Bone marrow (tissue), 2 donors: ENCODE measurements at regions not wholly inside any gene's neighbourhood (a gene's known extent, or its start where the extent isn't known, plus 50 kb on each side); places are given as distances from the start of the nearest gene placed in this dataset.

Experiments
- DNase-seq, 2 donors: peaks; one replicate each; lab custom pipeline; 2025; lab: John Stamatoyannopoulos, UW

DNA sequence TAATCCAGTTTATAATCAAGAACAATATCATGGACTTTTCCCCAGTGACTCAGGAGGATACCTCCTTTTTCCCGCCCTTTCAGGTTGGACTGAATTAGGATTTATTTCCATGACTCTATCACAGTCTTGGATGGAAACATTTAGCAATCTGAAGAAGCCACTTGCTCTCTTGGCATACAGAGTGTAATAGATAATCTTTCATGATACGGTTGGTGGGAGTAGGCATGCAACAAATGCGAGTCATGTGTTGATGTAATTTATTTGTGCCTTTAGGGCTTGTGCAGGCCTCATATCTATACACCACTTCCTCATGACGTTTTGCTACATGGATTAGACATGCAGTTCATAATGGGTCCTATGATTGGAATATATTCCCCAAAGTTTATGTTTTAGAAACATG, 54.2 kb upstream of the MCTP2 start:
- DNase-seq: peak in 1 of 2 donors; percentile 30

DNA sequence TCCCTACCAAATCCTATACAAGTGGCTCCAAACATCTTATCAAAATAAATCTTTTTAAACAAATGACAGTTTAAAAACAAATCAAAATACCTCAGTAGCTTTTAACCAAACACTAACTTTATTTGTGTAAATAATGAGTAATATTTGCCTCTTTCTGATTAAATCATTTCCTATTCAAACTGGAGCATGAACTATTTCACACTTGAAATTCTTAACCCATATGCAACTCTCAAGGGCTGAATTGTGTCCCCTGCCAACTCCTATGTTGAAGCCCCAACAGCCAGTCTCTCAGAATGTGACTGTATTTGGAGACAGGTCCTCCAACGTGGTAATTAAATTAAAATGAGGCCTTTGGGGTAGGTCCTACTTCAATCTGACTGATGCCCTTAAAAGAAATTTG, 55.9 kb upstream of the MCTP2 start:
- DNase-seq: no peak

DNA sequence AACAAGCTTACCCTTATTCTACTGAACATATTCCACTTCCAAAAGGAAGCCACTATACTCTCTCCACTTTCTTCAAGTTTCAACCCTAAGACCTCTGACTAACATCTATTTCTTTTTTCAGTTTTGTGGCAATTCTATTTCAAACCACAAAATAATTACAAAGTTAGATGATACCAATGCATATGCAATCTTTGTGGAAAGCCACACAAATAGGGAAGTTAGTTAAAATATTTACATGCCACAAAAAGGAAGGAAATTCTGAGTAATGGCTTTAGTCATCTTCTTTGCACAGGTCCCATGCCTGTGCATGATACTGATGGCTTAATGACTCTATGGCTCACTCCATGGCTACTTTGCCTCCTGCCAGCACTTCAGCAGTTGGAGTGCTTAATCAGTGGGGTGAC, 57.0 kb upstream of the MCTP2 start:
- peak in 1 of 2 donors; percentile 94 for DNase-seq

DNA sequence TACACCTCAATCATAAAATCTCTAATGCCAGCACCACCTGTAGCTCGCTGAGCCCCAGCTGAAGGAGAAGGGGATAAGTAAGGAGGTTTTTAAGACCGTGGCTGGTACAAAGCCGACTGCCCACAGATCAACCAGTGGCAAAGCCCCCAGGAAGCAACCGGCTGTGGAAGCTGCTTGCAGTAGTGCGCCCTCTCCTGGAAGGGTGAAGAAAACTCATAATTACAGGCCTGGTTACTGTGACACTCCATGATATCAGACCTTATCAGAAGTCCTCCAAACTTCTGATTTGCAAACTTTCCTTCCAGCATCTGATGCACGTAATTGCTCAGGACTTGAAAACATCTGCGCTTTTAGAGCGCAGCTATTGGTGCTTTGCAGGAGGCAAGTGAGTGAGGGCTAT, 63.1 kb upstream of the MCTP2 start:
- no peak for DNase-seq

DNA sequence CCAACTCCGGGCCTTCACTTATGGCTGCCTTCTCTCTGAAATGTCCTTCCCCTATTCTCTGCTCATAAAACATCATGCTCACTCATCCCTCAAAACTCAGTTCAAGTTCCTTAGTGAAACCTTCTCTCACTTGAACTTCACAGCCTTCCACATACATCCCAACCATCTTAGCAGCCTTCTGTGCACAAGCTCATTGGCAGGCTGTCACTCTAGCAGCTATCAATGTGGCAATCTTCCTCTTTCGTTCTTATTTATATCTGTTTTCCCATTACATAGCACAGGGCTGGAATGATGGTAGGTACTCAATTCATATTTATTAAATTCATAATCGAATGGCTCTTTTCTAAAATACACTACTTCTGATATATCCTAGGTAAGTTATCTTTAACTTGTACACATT, 66.4 kb upstream of the MCTP2 start:
- peak in 1 of 2 donors; percentile 10 for DNase-seq

DNA sequence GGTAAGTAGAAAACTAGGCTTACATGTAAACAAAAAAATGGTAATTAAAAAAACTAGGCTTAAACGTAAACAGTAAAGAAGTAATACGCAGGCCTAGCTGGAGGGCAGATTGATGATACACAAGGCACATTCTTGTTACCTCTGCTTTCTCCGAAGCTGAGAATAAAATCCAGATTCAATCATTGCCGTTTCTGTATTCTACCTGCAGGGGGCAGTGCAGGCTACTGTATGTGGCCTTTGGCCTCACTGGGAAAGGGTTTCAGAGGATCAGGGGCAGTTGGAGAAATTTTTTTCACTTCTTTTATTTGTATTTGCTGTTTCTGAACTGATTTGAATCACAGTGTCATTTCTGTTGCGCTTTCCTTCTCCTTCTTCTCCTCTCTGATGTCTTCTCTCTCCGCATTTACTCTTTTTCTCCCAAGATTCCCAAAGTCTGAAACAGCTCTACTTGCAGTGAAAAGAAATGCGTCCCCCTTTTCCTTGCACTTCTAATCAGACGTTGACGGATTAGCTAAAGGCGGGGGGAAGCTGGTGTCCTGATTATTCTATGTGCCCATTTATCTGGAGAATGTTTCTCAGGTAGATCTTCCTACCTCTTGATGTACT, 67.1 kb upstream of the MCTP2 start:
- DNase-seq: peak in 1 of 2 donors; percentile 68

DNA sequence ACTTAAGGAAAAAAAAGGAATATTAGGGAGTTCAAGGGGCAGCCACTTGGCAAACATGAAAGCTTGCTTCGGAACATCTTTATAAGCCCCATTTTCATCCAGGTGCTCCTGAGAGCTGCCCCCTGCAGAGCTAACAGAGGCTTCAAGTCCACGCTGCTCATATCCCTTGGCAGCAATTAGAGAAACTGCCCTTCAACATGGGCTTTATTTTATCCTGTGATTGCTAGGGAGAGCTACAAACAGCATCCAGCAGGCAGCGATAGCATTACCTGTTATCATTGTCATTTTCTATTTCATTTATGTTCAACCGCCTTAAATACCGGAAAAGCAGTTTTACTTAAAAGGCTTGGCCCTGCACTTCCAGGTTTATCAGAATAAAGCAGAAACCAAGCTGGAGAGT, 68.4 kb upstream of the MCTP2 start:
- DNase-seq: no peak

DNA sequence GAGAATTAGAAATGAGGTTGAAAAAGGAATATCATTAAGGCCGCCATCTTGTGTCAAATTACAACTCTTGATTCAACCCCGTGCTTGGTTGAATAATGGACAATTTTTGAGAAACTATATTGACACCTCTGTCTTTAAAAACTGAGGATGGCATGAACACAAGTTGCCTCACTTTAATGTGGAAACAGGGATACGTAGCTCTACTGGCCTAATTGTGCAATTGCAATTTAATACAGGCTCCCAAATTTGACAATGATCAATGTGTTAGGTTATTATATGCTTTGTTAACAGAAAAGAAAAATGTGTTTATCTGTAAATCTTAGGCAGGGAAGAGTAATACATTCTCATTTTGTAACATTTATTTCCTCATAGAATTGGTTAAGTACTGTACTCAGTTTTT, 77.1 kb upstream of the MCTP2 start:
- no peak for DNase-seq

DNA sequence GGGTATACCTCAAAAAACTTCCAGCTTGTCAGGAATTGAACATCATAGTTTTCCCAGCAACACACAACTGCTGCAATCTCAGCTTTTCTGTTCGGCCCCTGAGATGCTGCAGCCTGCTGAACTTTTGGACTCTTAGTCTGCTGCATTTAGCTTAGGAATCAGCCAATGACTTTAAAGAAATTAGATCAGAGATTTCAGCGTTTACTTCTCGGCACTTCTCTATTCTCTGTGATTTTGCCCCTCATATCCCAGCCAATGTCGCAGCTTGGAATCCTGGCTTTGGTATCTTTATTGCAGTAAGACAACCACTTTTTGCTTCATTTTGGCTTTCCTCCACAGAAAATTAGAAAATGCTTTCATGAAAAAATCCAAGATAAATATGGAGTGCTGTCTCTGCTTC, 86.3 kb upstream of the MCTP2 start:
- no peak for DNase-seq

DNA sequence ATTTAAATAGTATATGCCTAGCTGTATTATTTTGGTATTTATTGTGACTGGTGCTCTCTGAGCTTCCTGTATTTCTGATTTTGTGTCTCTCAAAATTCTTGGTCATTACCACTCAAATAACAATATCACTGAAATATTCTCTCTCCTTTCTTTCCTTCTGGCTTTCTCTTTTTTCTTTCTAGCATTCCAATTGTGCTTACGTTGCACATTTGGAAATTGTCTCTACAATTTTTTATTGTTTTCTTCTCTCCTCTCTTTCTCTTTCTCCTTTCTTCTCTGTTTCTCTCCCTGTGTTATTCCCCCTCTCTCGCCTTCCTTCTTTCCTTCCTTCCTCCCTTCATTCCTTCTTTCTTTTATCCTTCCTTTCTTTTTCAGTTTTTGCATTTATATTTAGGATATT, 89.6 kb upstream of the MCTP2 start:
- no peak for DNase-seq

DNA sequence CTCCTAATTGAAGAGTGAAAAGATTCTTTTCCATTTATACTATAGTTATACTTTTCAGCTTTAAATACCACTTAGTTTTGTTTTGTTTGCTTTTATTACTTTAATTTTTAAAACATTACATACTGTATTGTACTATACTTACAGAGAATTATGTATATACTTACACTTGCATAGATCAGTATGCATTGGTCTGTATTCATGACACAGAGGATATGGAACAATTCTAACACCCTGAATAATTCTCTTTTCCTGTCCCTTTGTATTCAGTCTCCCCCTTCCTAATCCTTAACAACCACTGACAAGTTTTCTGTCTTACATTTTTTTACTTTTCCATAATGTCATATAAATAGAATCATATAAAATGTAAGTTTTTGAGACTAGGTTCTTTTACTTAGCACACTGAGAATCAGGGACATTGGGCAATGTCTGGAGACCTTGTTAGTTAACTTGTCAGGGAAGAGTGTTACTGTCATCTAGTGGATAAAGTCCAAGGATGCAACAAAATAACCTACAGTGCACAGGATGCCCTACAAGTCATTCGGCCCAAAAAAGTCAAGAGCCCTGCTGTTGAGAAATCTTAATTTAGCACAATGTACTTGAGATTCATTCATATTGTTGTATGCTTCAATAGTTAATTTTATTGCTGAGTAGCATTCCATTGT, 95.7 kb upstream of the MCTP2 start:
- DNase-seq: peak in 1 of 2 donors; percentile 2

DNA sequence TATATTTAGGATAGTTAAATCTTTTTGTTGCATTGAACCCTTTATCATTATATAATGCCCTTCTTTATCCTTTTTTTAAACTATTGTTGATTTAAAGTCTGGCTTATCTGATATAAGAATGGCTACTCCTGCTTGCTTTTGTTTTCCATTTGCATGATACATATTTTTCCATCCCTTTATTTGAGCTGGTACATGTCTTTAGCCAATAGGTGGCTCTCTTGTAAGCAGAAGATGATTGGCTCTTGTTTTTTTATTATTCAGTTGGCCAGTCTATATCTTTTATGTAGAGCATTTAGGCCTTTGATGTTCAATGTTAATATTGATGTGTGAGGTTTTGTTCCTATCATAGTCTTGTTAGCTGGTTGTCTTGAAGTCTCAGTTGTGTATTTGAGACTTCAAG, 99.5 kb upstream of the MCTP2 start:
- DNase-seq: no peak

DNA sequence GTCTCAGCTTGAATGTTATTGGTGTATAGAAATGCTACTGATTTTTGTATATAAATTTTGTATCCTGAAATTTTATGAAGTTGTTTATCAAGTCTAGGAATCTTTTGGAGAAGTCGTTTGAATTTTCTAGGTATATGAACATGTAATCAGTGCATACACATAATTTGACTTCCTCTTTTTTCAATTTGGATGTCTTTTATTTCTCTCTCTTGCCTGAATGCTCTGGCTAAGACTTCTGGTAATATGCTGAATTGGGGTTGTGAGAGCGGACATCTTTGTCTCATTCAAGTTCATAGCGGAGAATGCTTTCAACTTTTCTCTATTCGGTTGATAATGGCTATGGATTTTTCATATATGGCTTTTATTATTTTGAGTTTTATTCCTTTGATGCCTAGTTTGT, 100.9 kb upstream of the MCTP2 start:
- peak in 1 of 2 donors; percentile 32 for DNase-seq

DNA sequence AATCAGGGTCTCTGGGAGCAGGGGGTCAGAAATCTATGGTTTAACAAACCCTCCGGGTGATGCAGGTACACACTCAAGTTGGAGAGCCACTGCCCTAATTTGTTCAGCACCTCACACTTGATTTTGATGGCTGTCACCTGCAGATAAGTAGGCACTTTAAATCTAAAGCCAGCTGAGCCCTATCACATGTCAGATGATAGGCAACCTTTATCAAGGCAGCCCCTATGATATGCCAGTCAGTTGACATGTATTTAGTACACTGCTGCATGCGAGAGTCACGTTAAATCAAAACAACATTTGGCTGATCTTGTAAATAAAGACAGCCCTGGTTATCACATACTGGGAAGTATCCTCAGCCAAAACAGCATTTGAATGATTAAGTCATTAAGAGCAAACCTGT, 104.4 kb upstream of the MCTP2 start:
- no peak for DNase-seq

DNA sequence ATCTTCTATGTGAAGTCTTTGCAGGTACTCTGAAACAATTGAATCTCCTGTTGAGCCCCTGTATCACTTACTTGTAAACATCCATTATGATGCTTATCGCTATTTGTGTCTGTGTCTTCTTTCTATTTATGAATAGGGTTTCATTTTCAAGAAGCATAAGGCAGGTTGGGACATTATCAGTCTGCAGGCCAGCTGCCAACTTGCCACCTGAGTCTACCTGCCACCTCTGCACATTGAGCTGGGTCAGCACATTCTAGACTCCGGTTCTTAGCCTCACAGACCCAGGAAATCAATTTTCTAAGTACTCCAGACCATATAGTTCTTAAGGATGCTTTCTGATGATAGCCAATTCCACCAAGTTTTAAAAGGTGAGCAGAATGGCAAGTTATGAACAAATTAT, 105.7 kb upstream of the MCTP2 start:
- DNase-seq: no peak

DNA sequence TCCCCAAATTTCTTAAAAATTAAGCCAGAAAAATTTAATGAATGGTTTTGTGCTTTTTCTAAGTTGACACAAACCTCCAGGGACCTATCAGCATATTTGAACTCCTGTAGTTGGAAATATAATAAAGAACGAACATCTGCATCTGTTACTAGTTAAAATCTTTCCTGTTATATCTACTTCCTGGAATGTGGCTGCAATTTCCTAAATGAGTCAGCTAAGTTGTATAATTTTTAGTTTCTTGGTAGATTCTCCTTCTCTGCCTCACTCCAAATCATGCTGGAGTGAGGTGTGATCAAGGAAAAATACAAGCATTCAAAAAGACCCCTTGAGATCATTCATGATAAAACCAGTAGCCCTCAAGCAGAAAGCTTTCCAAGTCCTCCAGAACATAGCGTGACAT, 106.2 kb upstream of the MCTP2 start:
- DNase-seq: peak in 1 of 2 donors; percentile 44

DNA sequence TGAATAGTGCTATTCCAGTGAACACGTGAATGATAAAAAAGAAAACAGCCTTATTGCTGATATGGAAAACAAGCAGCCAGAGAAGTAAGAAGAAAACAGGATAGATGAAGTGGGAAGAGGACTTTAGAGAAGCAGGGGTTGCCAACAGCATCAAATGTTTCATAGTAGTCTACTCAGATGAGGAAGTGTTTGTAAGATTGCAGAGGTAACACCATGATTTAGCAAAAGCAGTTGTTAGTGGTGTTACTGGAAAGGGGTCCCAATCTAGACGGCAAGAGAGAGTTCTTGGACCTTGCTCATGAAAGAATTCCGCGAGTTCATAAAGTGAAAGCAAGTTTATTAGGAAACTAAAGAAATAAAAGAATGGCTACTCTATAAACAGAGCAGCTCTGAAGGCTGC, 108.8 kb upstream of the MCTP2 start:
- peak in 1 of 2 donors; percentile 3 for DNase-seq

DNA sequence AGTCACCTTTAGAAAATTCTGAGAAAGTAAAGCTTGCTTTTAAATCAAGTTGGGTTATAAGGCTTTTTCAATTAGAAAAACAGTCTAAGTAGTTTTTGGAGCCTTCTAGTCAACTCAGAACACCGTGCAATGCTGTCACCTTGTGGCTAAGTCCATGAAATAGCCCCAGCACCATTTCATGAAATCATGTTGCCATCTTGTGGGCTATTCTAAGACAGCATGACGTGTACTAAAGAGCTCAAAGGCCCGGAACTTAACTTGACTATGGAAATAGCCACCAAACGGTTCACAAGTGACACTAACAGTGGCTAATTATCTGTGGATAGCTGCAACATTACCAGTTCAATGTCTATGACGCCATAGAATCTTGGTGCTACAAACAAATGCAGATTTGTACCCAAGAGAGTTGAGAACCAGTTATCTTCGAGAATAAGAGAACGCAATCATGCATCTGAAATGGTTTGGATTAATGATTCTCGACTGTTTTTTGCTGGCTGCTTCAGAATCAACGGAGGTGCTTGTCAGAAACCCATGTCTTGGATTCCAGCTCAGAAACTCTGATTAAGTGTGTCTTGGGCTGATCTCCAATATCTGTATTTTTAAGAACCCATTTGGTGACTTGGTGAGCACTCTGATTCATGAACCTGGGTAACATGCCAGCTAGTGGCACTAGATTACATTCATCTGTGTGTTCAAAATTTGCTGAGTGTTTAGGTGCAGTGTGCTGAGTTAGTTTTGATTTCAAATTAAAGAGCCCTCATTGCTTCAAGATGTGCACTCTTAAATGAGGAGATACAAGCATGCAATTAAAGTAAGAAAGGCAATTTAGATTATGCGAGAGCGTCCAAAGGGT, 111.2 kb upstream of the MCTP2 start:
- DNase-seq: peak in 1 of 2 donors; percentile 85

DNA sequence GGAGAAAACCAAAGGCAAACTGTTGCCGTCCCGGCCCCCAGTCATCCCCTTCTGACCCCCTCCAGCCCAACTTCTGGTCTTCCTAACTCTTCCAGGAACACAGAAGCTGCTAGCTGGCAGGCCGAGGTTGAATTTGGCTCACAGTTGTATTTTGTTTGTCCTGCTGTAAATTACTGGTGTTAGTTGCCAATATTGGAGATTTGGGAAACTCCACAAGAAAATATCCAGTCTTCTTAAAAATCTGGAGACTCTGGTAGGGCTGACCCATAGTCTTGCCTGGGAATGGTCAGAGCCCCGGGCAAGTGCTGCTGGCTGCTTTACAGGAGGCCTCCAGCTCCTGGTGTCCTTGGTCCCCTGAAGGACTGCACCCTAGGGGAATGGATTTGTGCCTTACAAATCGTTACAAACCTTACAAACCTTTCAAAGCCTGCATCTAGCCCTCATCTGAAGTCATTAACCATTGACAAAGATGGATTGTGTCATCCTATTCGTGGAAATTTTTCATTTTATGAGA, 112.0 kb upstream of the MCTP2 start:
- no peak for DNase-seq

DNA sequence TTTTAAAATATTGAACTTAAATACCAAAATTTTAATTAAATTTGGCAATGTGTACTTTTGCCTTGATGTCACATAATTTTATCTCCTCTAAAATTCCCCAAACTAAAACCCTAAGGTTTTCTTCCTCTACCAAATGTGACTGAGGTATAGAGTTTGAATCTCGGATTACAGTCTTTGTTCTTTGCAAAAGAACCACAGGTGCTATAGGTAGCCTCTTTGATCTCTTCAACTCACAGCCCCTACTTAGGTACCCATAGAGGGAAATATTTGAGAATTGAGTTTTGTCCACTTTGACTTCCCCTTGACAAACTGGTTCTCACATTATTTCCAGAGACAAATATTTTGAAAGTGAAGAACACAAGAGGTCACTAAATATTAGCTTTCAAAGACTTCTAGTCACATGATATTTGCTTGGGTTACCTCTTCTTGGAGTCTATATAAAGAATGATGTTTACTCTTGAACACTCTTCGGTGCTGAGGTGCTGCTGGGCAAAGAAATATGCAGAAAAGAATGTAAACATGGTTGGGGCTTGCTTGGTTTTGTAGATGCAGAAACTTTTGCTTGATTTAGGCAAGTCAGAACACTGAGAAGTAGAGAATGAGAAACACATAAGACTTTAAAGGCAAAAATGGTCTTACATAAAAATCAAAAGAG, 120.8 kb upstream of the MCTP2 start:
- no peak for DNase-seq

DNA sequence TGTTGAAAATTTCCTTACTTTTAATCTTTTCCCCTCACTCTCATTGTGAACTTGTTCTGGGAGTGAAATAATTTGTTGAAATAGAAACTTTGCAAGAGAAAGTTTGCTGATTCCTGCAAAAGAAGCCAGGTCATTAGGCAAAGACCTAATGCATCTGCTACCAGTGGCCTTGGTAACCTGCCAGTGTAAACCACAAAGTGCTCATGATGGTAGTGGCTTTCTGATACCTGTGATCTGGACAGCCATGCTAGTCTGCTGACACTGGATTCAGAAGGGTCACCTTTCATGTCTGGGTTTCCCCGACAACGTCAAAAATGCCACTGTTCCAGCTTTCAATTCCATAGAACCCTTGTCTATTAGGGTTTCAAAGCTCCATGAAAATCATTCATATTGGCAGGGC, 123.7 kb upstream of the MCTP2 start:
- no peak for DNase-seq

DNA sequence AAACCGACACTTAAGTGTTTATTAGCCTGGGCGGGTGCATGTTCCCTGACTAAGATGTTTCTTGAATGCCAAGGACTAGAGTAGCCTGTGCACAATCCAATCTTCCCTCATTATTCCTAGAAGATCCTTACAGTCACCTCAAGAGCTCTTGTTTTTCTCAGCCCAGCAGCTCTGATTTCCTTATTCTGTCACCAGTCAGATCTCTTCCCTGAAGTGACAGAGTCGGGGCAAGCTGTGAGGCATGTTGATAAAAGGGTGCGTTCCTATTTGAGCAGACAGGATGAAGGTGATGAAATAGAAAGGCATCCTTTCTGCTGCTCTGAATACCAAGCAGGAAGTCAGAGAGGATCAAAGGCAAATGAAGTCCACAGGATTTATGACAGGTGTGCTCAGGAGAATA, 125.6 kb upstream of the MCTP2 start:
- no peak for DNase-seq
